Astrocyte of the spinal cord (primary cell): ENCODE measurements at regions not wholly inside any gene's neighbourhood (a gene's known extent, or its start where the extent isn't known, plus 50 kb on each side); places are given as distances from the start of the nearest gene placed in this dataset.

Source experiments
- DNase-seq: peaks from one replicate; pipeline ENCODE4 v3.0.0; 2011; ENCODE audit warnings: low read depth, low spot score
- H3K4me3 ChIP-seq: 2 replicates; pipeline ENCODE4 v1.5.1; 2011; ENCODE audit warnings: low read depth, mild to moderate bottlenecking, low read length, moderate library complexity
- CTCF ChIP-seq: IDR thresholded peaks from 2 replicates; pipeline ENCODE4 v1.5.1; 2012; ENCODE audit warnings: low read depth, mild to moderate bottlenecking, low read length, inconsistent platforms
- in situ Hi-C: cut with HindIII; loops from 2 replicates; pipeline ENCODE4 v1.10.0; 2017; ENCODE audit warnings: low sequenced_read_pairs

GRCh38 chr9:96064826-96065481, 189.5 kb downstream of the ERCC6L2 start:
- no peak for DNase-seq
- no peak overlapping the region for H3K4me3 ChIP-seq
- TF ChIP-seq CTCF, result no peak
- in situ Hi-C loops, result no loop called here

- TF ChIP-seq CTCF, result no peak
- in situ Hi-C loops, result no loop called here
- DNase-seq, result no peak
- no peak overlapping the region for H3K4me3 ChIP-seq
Observed at GRCh38 chr9:96062854-96063253, 187.4 kb downstream of the ERCC6L2 start.

GRCh38 chr9:96062031-96062430, 186.5 kb downstream of the ERCC6L2 start:
- no peak overlapping the region for H3K4me3 ChIP-seq
- in situ Hi-C loops, result no loop called here
- no peak for DNase-seq
- TF ChIP-seq CTCF, result no peak

GRCh38 chr9:96061293-96061987, 185.9 kb downstream of the ERCC6L2 start:
- H3K4me3 ChIP-seq, result no peak overlapping the region
- peak; percentile 41 for DNase-seq
- TF ChIP-seq CTCF, result peak; percentile 42
- in situ Hi-C loops, result no loop called here

- TF ChIP-seq CTCF, result no peak
- in situ Hi-C loops, result no loop called here
- no peak overlapping the region for H3K4me3 ChIP-seq
- no peak for DNase-seq
Observed at GRCh38 chr9:96058218-96058617, 182.7 kb downstream of the ERCC6L2 start.

GRCh38 chr9:96057155-96057554, 181.7 kb downstream of the ERCC6L2 start:
- H3K4me3 ChIP-seq, result no peak overlapping the region
- DNase-seq, result no peak
- in situ Hi-C loops, result no loop called here
- no peak for TF ChIP-seq CTCF
